PC-3 (cell line): ENCODE measurements at regions not wholly inside any gene's neighbourhood (a gene's known extent, or its start where the extent isn't known, plus 50 kb on each side); places are given as distances from the start of the nearest gene placed in this dataset.

Source experiments
- CTCF ChIP-seq: fragments of 300-600 bp; sonication (generic); conservative IDR thresholded peaks from 2 replicates; pipeline ENCODE4 v1.5.1; 2017; ENCODE audit warnings: antibody characterized with exemption, low read depth, mild to moderate bottlenecking, low read length
- EZH2 ChIP-seq: fragments of 300-600 bp; sonication (generic); IDR thresholded peaks from one replicate; pipeline ENCODE4 v1.6.1; 2017; ENCODE audit warnings: antibody characterized with exemption, mild to moderate bottlenecking, low read length; ENCODE audit not compliant: unreplicated experiment

- TF ChIP-seq CTCF, result no peak
- no peak for TF ChIP-seq EZH2
Observed at GRCh38 chr11:24321229-24321628, 175.6 kb upstream of the LUZP2 start.
